Coronary artery (tissue), 2 donors: ENCODE measurements at regions not wholly inside any gene's neighbourhood (a gene's known extent, or its start where the extent isn't known, plus 50 kb on each side); places are given as distances from the start of the nearest gene placed in this dataset.

Source experiments
- DNase-seq: peaks from one replicate; pipeline ENCODE4 v3.0.0-alpha.2; 2017; ENCODE audit warnings: low spot score
- H3K27ac ChIP-seq, 2 donors: fragments of 200-600 bp; sonication (generic); one replicate each; pipeline ENCODE4 v1.5.1; 2016 to 2019
- H3K4me3 ChIP-seq: fragments of 200-600 bp; sonication (generic); 2 replicates; pipeline ENCODE4 v1.5.1; 2016; ENCODE audit warnings: mild to moderate bottlenecking, moderate library complexity
- CTCF ChIP-seq: fragments of 200-600 bp; sonication (generic); IDR thresholded peaks from one replicate; pipeline ENCODE4 v1.5.1; 2019; ENCODE audit warnings: antibody characterized with exemption

DNA sequence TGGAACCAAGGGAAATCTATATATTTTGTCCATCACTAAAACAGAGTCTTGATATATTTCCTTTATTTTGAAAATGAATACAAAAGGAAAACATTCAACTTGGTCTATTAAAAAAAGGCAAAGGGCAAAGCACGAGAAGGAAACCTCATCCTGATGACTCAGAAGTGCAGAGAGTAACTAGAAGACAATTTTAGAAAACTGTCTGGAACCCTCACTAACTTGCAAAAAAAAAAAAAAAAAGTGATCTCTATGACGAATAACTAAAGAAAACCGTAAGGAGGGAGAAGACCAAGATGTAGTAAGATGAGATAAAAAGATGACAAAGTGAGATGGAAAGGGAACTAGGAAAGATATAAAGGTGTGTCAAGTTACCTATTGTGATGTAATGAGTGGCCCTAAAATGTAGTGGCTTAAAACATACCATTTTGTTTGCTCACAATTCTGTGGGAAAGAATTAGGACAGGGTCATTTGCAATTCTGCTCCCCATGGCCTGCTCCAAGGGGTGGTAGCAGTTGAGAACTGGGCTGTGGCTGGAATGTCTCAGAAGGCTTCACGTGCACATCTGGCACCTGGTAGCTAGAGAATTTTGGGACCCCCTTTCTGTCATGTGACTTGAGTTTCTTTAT, 303.0 kb downstream of the DYSF start:
- TF ChIP-seq CTCF, result no peak
- no peak for DNase-seq
- H3K4me3 ChIP-seq, result no peak overlapping the region
- peak overlapping the region in 1 of 2 donors; percentile 27 for H3K27ac ChIP-seq

DNA sequence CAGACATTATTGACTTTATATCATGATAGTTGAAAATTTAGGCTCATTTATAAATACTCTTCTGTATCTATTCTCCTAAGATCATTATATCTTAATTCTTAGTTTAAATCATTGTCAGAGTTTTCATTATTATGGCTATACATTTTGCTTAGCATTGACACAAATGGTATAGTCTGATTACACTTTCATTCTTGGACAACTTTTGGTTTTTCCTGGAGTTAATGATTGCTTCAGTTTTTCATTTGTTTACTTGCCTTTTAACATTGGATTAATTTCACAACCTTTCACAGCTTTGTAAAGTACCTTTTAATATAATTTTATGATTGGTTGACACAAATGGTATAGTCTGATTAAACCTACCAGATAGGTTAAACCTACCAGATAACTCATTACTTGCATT, 298.2 kb downstream of the DYSF start:
- TF ChIP-seq CTCF, result no peak
- no peak overlapping the region for H3K27ac ChIP-seq
- H3K4me3 ChIP-seq, result no peak overlapping the region
- no peak for DNase-seq

- TF ChIP-seq CTCF, result no peak
- Histone ChIP-seq H3K4me3 (no peak overlapping the region), H3K27ac (no peak overlapping the region)
- DNase-seq, result no peak
Measured at GRCh38 chr2:71749671-71750101, 296.3 kb downstream of the DYSF start.

DNA sequence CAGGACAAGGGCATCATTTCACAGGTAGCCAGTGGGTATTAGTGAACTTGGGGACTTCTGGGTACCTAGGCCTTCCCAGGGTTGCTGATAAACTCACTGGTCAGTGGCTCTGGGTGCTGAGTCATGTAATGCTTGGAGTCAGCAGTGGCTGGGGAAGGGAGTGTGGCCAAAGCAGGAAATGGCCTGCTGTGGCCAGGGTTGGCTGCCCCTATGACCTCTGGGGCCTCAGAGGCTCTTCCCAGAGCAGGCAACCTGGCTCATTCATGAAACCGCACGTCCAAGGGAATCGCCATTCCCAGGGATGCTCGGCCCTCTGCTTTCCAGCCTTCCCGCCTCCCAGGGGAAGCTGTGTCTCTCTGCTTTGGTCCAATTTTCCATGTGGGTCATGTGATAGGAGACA, 294.9 kb downstream of the DYSF start:
- TF ChIP-seq CTCF, result no peak
- H3K4me3 ChIP-seq, result no peak overlapping the region
- peak overlapping the region in 1 of 2 donors; percentile 80 for H3K27ac ChIP-seq
- no peak for DNase-seq

DNA sequence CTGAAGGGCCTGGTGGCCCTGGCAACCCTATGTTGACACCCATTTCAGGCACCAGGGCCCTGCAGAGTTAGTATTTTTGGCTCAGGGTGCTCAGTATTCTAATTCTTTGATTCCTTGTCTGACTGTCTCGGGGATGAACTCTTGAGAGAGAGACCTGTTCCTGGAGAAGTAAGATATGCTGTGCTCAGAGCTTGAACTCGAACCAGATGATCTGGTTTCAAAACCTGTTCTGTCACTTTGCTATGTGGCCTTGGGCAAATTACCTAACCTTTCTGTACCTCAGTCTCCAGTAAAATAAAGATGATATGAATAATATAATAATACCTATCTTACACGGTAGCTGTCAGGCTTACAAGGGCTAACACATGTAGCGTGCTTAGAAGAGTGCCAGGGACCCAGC, 294.2 kb downstream of the DYSF start:
- TF ChIP-seq CTCF, result no peak
- Histone ChIP-seq H3K4me3 (no peak overlapping the region), H3K27ac (peak overlapping the region; percentile 65 to 80)
- DNase-seq, result no peak

GRCh38 chr2:71746946-71747501, 293.7 kb downstream of the DYSF start:
- no peak overlapping the region for H3K4me3 ChIP-seq
- H3K27ac ChIP-seq, result peak overlapping the region; percentile 65 to 80
- TF ChIP-seq CTCF, result no peak
- DNase-seq, result no peak

GRCh38 chr2:71744781-71745180, 291.4 kb downstream of the DYSF start:
- DNase-seq, result no peak
- Histone ChIP-seq H3K4me3 (no peak overlapping the region), H3K27ac (no peak overlapping the region)
- no peak for TF ChIP-seq CTCF
